GM23338 (cell line): ENCODE measurements at regions not wholly inside any gene's neighbourhood (a gene's known extent, or its start where the extent isn't known, plus 50 kb on each side); places are given as distances from the start of the nearest gene placed in this dataset.

Experiments
- ATAC-seq: fragments of 200-7000 bp; cut with Tn5 transposase; 3 replicates; pipeline ENCODE4 v1.9.1; 2020
- DNase-seq: peaks from one replicate; pipeline ENCODE4 v3.0.0-alpha.2; 2015; ENCODE audit warnings: low spot score
- H2AFZ ChIP-seq: fragments of 200-600 bp; sonication (generic); 2 replicates; pipeline ENCODE4 v1.8.0; 2016; ENCODE audit warnings: antibody characterized with exemption, mild to moderate bottlenecking, moderate library complexity
- H3F3A ChIP-seq: fragments of 200-600 bp; sonication (generic); replicated peaks from 2 replicates; pipeline ENCODE4 v1.8.0; 2017; ENCODE audit warnings: antibody characterized with exemption, mixed run types, low read depth
- H3K27ac ChIP-seq: fragments of 200-600 bp; sonication (generic); 2 replicates; pipeline ENCODE4 v1.6.1; 2016; ENCODE audit warnings: low read depth
- H3K27me3 ChIP-seq: fragments of 200-600 bp; sonication (generic); 2 replicates; pipeline ENCODE4 v1.8.0; 2016; ENCODE audit warnings: mild to moderate bottlenecking, mixed run types, moderate library complexity; ENCODE audit not compliant: insufficient read depth
- H3K36me3 ChIP-seq: fragments of 200-600 bp; sonication (generic); 2 replicates; pipeline ENCODE4 v1.8.0; 2016; ENCODE audit warnings: mild to moderate bottlenecking; ENCODE audit not compliant: insufficient read depth
- H3K4me1 ChIP-seq: fragments of 200-600 bp; sonication (generic); 2 replicates; pipeline ENCODE4 v1.8.0; 2016; ENCODE audit warnings: mild to moderate bottlenecking, moderate library complexity; ENCODE audit not compliant: insufficient read depth
- H3K4me2 ChIP-seq: fragments of 200-600 bp; sonication (generic); 2 replicates; pipeline ENCODE4 v1.7.1; 2017; ENCODE audit warnings: mixed run types
- H3K4me3 ChIP-seq: fragments of 200-600 bp; sonication (generic); 2 replicates; pipeline ENCODE4 v1.6.1; 2016; ENCODE audit warnings: mixed run types
- H3K79me2 ChIP-seq: fragments of 200-600 bp; sonication (generic); replicated peaks from 2 replicates; pipeline ENCODE4 v1.8.0; 2017; ENCODE audit warnings: mild to moderate bottlenecking; ENCODE audit not compliant: insufficient read depth
- H3K9me2 ChIP-seq: fragments of 200-600 bp; sonication (generic); 2 replicates; pipeline ENCODE4 v1.8.0; 2017; ENCODE audit not compliant: insufficient read depth
- H4K20me1 ChIP-seq: fragments of 200-600 bp; sonication (generic); replicated peaks from 2 replicates; pipeline ENCODE4 v1.8.0; 2017; ENCODE audit warnings: mild to moderate bottlenecking; ENCODE audit not compliant: insufficient read depth
- H3K27ac Mint-ChIP-seq: 2 replicates; pipeline ENCODE4 v1.8.0; 2020; ENCODE audit warnings: inconsistent platforms, mild to moderate bottlenecking, moderate library complexity, mixed read lengths
- H3K27me3 Mint-ChIP-seq: 3 replicates; pipeline ENCODE4 v1.8.0; 2022; ENCODE audit warnings: low read depth, mild to moderate bottlenecking, moderate library complexity, mixed read lengths, inconsistent platforms; ENCODE audit not compliant: insufficient read depth, poor library complexity
- H3K36me3 Mint-ChIP-seq: 3 replicates; pipeline ENCODE4 v1.8.0; 2021; ENCODE audit warnings: low read depth, mild to moderate bottlenecking, inconsistent platforms, moderate library complexity, mixed read lengths
- H3K4me1 Mint-ChIP-seq: 3 replicates; pipeline ENCODE4 v1.8.0; 2020; ENCODE audit warnings: mild to moderate bottlenecking, inconsistent platforms, mixed read lengths
- H3K4me3 Mint-ChIP-seq: 3 replicates; pipeline ENCODE4 v1.8.0; 2021; ENCODE audit warnings: moderate library complexity, mild to moderate bottlenecking, inconsistent platforms, mixed read lengths
- H3K9me3 Mint-ChIP-seq: 3 replicates; pipeline ENCODE4 v1.8.0; 2020; ENCODE audit warnings: moderate library complexity, mild to moderate bottlenecking, inconsistent platforms, mixed read lengths
- CREB1 ChIP-seq: fragments of 250-450 bp; sonication (Bioruptor Pico); IDR thresholded peaks from 2 replicates; pipeline ENCODE4 v1.5.0; 2020; ENCODE audit warnings: low read depth, mild to moderate bottlenecking, moderate library complexity
- EZH2phosphoT487 ChIP-seq: fragments of 200-600 bp; sonication (generic); IDR thresholded peaks from one replicate; pipeline ENCODE4 v1.8.1; 2018; ENCODE audit warnings: antibody characterized with exemption; ENCODE audit not compliant: unreplicated experiment
- JUNB ChIP-seq: IDR thresholded peaks from one replicate; pipeline ENCODE4 v1.6.1; 2016; ENCODE audit warnings: antibody characterized with exemption; ENCODE audit not compliant: unreplicated experiment
- NANOG ChIP-seq: IDR thresholded peaks from 2 replicates; pipeline ENCODE4 v1.6.1; 2016; ENCODE audit warnings: antibody characterized with exemption, borderline replicate concordance
- POLR2AphosphoS5 ChIP-seq: IDR thresholded peaks from 2 replicates; pipeline ENCODE4 v1.6.1; 2016; ENCODE audit warnings: antibody characterized with exemption, low read depth
- STAT1 ChIP-seq: IDR thresholded peaks from one replicate; pipeline ENCODE4 v1.6.1; 2016; ENCODE audit warnings: antibody characterized with exemption; ENCODE audit not compliant: unreplicated experiment
- ZNF114 ChIP-seq: fragments of 250-450 bp; sonication (Bioruptor Pico); IDR thresholded peaks from 2 replicates; pipeline ENCODE4 v1.5.0; 2020; ENCODE audit warnings: mild to moderate bottlenecking, moderate library complexity
- ZNF331 ChIP-seq: fragments of 250-450 bp; sonication (Bioruptor Pico); IDR thresholded peaks from 2 replicates; pipeline ENCODE4 v1.5.0; 2020; ENCODE audit warnings: low read depth, mild to moderate bottlenecking, moderate library complexity
- TF ChIP-seq, protein P1 (sequence below): IDR thresholded peaks from 2 replicates; pipeline ENCODE4 v1.6.1; 2016; ENCODE audit warnings: antibody characterized with exemption
- TF ChIP-seq, protein P2 (sequence below): IDR thresholded peaks from one replicate; pipeline ENCODE4 v1.6.1; 2018; ENCODE audit warnings: antibody characterized with exemption; ENCODE audit not compliant: unreplicated experiment
- TF ChIP-seq, protein P3 (sequence below), 2 experiments: fragments of 200-600 bp in 1 of 2; sonication (generic) in 1 of 2; conservative IDR thresholded peaks; 2 replicates each; pipeline versions ENCODE4 v1.5.1 to v1.6.1; 2016 to 2017; ENCODE audit warnings: antibody characterized with exemption in 2 of 2, low read depth in 2 of 2, mild to moderate bottlenecking in 2 of 2, moderate library complexity in 1 of 2

DNA sequence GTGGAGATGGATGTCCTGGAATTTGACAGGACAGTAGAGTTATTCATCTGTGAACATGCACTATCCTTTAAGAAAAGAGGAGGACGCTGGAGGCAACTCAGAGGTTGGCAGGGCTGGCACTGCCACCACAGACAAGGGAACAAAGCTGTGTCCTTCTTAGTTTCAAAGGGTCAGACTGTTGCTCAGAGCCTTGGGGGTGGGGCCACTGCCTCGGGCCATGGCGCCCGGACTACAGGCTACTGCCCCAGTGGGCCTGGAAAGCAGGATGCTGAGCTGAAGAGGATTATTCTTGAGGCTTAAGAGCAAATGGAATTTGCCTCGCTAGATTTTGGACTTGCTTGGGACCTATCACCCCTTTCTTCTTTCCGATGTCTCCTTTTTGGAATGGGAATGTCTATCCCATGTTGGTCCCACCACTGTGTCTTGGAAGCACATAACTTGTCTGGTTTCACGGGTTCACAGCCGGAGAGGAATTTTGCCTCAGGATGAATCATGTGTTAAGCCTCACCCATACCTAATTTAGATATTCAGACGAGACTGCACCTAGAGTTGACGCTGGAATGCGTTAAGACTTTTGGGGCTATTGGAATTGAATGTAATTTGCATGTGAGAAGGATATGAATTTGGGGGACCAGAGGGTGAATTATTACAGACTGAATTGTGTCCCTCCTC is 114.8 kb upstream of the RFLNA start:
- Histone ChIP-seq H3K9me2 (no peaks in the 10 kb centered on the region), H3K27me3 (no peaks in the 10 kb centered on the region), H3F3A (0 out of 2 replicates have a peak, but pooled peaks cover 2% of the 10 kb centered on the region), H3K4me2 (no peak overlapping the region), H3K27ac (no peak overlapping the region), H3K4me3 (no peak overlapping the region), H3K4me1 (peaks cover 10% of the 10 kb centered on the region; the same call in 1 of the 2 replicates), H3K36me3 (no peaks in the 10 kb centered on the region), H3K79me2 (no peaks in the 10 kb centered on the region), H2AFZ (no peak overlapping the region), H4K20me1 (no peaks in the 10 kb centered on the region)
- Mint-ChIP-seq H3K4me1 (peaks cover 25% of the 10 kb centered on the region), H3K4me3 (no peak overlapping the region), H3K9me3 (no peaks in the 10 kb centered on the region; the same call in 2 of the 3 replicates), H3K27me3 (peaks cover 10% of the 10 kb centered on the region), H3K27ac (no peak overlapping the region), H3K36me3 (no peaks in the 10 kb centered on the region; the same call in 2 of the 3 replicates)
- no peak for ATAC-seq
- DNase-seq = no peak
- TF ChIP-seq JUNB = no peak

DNA sequence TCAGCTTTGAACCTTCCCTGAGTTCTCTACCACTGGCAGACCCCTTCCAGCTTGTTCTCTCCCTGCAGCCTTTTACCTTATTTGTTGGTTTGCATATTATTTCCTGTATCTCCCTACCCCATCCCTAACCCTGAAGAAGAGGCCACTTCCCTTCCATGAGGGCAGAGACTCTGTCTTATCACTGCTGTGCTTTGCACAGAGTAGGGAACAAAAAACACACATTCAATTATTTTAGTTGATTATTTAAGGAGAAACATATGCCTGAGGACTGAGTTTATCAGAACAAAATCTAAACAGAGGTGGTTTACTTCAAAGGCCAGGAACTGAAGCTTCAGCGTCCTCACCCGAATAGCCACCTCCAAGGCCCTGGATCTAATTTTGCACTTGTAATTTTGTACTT is 111.7 kb upstream of the RFLNA start:
- H3F3A ChIP-seq = 0 out of 2 replicates have a peak, but pooled peaks cover 2% of the 10 kb centered on the region
- no peaks in the 10 kb centered on the region for H3K36me3 ChIP-seq
- no peaks in the 10 kb centered on the region for H3K79me2 ChIP-seq
- no peak overlapping the region for H3K27ac ChIP-seq
- no peak overlapping the region for H3K27ac Mint-ChIP-seq
- ATAC-seq (no peak), DNase-seq (no peak)
- peaks cover 22% of the 10 kb centered on the region for H3K4me1 Mint-ChIP-seq
- peaks cover 9% of the 10 kb centered on the region for H3K27me3 Mint-ChIP-seq
- no peaks in the 10 kb centered on the region for H3K9me2 ChIP-seq
- no peaks in the 10 kb centered on the region; the same call in 2 of the 3 replicates for H3K9me3 Mint-ChIP-seq
- TF ChIP-seq ZNF114 (CRISPR knock-in tag) (no peak), EZH2phosphoT487 (no peak), ZNF331 (CRISPR knock-in tag) (no peak)
- no peak overlapping the region for H3K4me3 ChIP-seq
- no peaks in the 10 kb centered on the region for H4K20me1 ChIP-seq
- no peak overlapping the region for H3K4me3 Mint-ChIP-seq
- H2AFZ ChIP-seq = no peak overlapping the region
- H3K36me3 Mint-ChIP-seq = no peaks in the 10 kb centered on the region; the same call in 1 of the 3 replicates
- H3K4me1 ChIP-seq = no peaks in the 10 kb centered on the region; the same call in 1 of the 2 replicates
- no peak overlapping the region for H3K4me2 ChIP-seq
- H3K27me3 ChIP-seq = no peaks in the 10 kb centered on the region

DNA sequence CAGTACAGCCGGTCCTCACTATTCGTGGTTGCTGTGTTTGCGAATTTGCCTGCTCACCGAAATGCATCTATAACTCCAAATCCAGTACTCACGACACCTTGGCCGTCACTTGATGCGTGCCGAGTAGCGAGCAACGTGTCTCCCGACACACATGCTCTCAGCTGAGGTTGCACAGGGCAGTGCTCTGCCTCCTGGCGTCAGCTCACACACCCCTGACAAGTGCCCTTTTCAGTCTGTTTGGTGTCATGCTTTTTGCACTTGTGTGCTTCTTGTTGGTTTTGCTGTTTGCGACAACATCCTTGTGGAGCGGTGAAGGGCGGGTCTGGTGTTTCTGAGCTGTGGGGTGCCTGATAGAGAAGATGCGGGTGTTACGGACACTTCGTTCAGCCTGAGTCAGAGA is 110.4 kb upstream of the RFLNA start:
- no peak overlapping the region for H3K4me3 Mint-ChIP-seq
- H3K79me2 ChIP-seq = no peaks in the 10 kb centered on the region
- no peak for DNase-seq
- H3K27ac ChIP-seq = no peak overlapping the region
- 0 out of 2 replicates have a peak, but pooled peaks cover 2% of the 10 kb centered on the region for H3F3A ChIP-seq
- H2AFZ ChIP-seq = no peak overlapping the region
- H3K4me1 Mint-ChIP-seq = peaks cover 33% of the 10 kb centered on the region
- no peaks in the 10 kb centered on the region; the same call in 1 of the 2 replicates for H3K4me1 ChIP-seq
- H4K20me1 ChIP-seq = no peaks in the 10 kb centered on the region
- peaks cover 15% of the 10 kb centered on the region for H3K27me3 Mint-ChIP-seq
- H3K4me2 ChIP-seq = no peak overlapping the region
- no peaks in the 10 kb centered on the region; the same call in 2 of the 3 replicates for H3K9me3 Mint-ChIP-seq
- H3K27ac Mint-ChIP-seq = no peak overlapping the region
- H3K36me3 ChIP-seq = no peaks in the 10 kb centered on the region
- H3K27me3 ChIP-seq = no peaks in the 10 kb centered on the region
- no peaks in the 10 kb centered on the region; the same call in 2 of the 3 replicates for H3K36me3 Mint-ChIP-seq
- no peak overlapping the region for H3K4me3 ChIP-seq
- no peak for ATAC-seq
- H3K9me2 ChIP-seq = no peaks in the 10 kb centered on the region
- no peak for TF ChIP-seq ZNF331 (CRISPR knock-in tag)
- TF ChIP-seq ZNF114 (CRISPR knock-in tag) = no peak
- TF ChIP-seq, protein P1, sequence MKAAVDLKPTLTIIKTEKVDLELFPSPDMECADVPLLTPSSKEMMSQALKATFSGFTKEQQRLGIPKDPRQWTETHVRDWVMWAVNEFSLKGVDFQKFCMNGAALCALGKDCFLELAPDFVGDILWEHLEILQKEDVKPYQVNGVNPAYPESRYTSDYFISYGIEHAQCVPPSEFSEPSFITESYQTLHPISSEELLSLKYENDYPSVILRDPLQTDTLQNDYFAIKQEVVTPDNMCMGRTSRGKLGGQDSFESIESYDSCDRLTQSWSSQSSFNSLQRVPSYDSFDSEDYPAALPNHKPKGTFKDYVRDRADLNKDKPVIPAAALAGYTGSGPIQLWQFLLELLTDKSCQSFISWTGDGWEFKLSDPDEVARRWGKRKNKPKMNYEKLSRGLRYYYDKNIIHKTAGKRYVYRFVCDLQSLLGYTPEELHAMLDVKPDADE = no peak
- no peak for TF ChIP-seq NANOG
- TF ChIP-seq STAT1 = no peak
- TF ChIP-seq, protein P2, sequence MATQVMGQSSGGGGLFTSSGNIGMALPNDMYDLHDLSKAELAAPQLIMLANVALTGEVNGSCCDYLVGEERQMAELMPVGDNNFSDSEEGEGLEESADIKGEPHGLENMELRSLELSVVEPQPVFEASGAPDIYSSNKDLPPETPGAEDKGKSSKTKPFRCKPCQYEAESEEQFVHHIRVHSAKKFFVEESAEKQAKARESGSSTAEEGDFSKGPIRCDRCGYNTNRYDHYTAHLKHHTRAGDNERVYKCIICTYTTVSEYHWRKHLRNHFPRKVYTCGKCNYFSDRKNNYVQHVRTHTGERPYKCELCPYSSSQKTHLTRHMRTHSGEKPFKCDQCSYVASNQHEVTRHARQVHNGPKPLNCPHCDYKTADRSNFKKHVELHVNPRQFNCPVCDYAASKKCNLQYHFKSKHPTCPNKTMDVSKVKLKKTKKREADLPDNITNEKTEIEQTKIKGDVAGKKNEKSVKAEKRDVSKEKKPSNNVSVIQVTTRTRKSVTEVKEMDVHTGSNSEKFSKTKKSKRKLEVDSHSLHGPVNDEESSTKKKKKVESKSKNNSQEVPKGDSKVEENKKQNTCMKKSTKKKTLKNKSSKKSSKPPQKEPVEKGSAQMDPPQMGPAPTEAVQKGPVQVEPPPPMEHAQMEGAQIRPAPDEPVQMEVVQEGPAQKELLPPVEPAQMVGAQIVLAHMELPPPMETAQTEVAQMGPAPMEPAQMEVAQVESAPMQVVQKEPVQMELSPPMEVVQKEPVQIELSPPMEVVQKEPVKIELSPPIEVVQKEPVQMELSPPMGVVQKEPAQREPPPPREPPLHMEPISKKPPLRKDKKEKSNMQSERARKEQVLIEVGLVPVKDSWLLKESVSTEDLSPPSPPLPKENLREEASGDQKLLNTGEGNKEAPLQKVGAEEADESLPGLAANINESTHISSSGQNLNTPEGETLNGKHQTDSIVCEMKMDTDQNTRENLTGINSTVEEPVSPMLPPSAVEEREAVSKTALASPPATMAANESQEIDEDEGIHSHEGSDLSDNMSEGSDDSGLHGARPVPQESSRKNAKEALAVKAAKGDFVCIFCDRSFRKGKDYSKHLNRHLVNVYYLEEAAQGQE = no peak
- TF ChIP-seq EZH2phosphoT487 = no peak
- TF ChIP-seq CREB1 (CRISPR knock-in tag) = no peak
- TF ChIP-seq, protein P3, sequence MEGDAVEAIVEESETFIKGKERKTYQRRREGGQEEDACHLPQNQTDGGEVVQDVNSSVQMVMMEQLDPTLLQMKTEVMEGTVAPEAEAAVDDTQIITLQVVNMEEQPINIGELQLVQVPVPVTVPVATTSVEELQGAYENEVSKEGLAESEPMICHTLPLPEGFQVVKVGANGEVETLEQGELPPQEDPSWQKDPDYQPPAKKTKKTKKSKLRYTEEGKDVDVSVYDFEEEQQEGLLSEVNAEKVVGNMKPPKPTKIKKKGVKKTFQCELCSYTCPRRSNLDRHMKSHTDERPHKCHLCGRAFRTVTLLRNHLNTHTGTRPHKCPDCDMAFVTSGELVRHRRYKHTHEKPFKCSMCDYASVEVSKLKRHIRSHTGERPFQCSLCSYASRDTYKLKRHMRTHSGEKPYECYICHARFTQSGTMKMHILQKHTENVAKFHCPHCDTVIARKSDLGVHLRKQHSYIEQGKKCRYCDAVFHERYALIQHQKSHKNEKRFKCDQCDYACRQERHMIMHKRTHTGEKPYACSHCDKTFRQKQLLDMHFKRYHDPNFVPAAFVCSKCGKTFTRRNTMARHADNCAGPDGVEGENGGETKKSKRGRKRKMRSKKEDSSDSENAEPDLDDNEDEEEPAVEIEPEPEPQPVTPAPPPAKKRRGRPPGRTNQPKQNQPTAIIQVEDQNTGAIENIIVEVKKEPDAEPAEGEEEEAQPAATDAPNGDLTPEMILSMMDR (conservative IDR thresholded peaks at IDR 0.05; ENCODE audit: low read depth in 2 of 2) = no peak
- TF ChIP-seq POLR2AphosphoS5 = no peak
- no peak for TF ChIP-seq JUNB
